ENCODE measurements at regions not wholly inside any gene's neighbourhood (a gene's known extent, or its start where the extent isn't known, plus 50 kb on each side); places are given as distances from the start of the nearest gene placed in this dataset.

DNA sequence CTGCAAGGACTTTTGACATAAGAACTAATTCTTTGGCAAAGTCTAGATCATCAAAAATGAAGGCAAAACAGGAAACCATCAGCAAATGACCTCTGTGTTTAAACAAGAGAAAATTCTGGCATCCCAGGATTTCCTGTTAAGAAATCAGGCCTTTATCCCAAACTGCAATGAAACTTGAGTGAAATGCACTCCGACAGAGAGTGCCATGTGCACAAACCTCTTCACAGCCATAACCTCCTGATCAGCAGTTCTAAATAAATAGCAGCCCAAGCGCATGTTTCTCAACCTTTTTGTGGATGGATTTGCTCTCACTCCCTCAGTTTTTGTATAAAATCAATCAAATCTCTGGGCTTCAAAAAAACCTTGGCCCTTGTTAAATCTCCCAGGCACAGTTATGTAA lies 107.7 kb upstream of the EEPD1 start:
- Histone ChIP-seq H3K27me3 (no peaks in the 10 kb centered on the region), H3K4me2 (no peak overlapping the region), H3K4me1 (peaks cover 9% of the 10 kb centered on the region), H2AFZ (replicated peaks) (no peak overlapping the region), H3K4me3 (no peak overlapping the region), H4K20me1 (ENCODE audit: low read depth) (no peaks in the 10 kb centered on the region), H3K9me3 (ENCODE audit: low read depth) (no peaks in the 10 kb centered on the region), H3K36me3 (no peaks in the 10 kb centered on the region), H3K9ac (no peak overlapping the region), H3K79me2 (ENCODE audit: low read depth) (no peaks in the 10 kb centered on the region), H3F3A (ENCODE audit: low read depth) (no peaks in the 10 kb centered on the region), H3K27ac (no peak overlapping the region)
- no peak for DNase-seq (ENCODE audit: low spot score)
- Mint-ChIP-seq H3K36me3 (no peaks in the 10 kb centered on the region), H3K27ac (no peak overlapping the region), H3K4me1 (peaks cover 15% of the 10 kb centered on the region), H3K4me3 (no peak overlapping the region), H3K27me3 (ENCODE audit: insufficient read depth, low read depth) (peaks cover 14% of the 10 kb centered on the region), H3K9me3 (no peaks in the 10 kb centered on the region)
- TF ChIP-seq, protein P1, sequence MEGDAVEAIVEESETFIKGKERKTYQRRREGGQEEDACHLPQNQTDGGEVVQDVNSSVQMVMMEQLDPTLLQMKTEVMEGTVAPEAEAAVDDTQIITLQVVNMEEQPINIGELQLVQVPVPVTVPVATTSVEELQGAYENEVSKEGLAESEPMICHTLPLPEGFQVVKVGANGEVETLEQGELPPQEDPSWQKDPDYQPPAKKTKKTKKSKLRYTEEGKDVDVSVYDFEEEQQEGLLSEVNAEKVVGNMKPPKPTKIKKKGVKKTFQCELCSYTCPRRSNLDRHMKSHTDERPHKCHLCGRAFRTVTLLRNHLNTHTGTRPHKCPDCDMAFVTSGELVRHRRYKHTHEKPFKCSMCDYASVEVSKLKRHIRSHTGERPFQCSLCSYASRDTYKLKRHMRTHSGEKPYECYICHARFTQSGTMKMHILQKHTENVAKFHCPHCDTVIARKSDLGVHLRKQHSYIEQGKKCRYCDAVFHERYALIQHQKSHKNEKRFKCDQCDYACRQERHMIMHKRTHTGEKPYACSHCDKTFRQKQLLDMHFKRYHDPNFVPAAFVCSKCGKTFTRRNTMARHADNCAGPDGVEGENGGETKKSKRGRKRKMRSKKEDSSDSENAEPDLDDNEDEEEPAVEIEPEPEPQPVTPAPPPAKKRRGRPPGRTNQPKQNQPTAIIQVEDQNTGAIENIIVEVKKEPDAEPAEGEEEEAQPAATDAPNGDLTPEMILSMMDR (IDR thresholded peaks at IDR 0.05): no peak
- TF ChIP-seq EZH2 (IDR thresholded peaks at IDR 0.05) (no peak), EZH2phosphoT487 (IDR thresholded peaks at IDR 0.05) (no peak)

DNA sequence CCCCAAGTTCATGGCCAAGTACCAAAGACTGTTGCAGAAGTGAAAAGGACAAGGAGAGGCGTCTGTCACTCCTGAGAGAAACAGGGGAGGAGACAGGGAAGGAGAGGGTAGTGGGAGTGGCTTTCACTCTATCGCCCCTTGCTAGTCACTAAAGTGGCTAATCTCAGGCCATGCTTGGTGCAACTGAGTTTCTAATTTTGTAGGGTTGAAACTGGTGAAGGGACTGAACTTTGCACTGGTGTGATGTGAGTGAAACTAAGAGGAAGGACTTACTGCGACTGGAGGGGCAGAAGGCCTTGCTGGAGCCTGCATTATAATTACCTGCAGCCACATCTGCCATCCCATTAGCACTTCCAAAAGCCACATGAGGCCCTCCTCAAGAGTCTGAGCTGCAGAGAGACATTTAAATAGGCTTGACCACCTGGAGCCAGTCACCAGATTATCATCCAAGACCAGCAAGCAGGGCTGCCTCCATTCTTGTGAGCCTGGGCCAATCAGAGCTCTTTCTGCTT lies 107.2 kb upstream of the EEPD1 start:
- peaks cover 14% of the 10 kb centered on the region for H3K27me3 Mint-ChIP-seq (ENCODE audit: insufficient read depth, low read depth)
- DNase-seq (ENCODE audit: low spot score): no peak
- no peak overlapping the region for H3K27ac ChIP-seq
- H3K9me3 ChIP-seq (ENCODE audit: low read depth): no peaks in the 10 kb centered on the region
- H3K4me1 ChIP-seq: peaks cover 9% of the 10 kb centered on the region
- no peak overlapping the region for H3K4me3 Mint-ChIP-seq
- H3K27ac Mint-ChIP-seq: no peak overlapping the region
- H3K79me2 ChIP-seq (ENCODE audit: low read depth): no peaks in the 10 kb centered on the region
- H3K4me2 ChIP-seq: no peak overlapping the region
- no peaks in the 10 kb centered on the region for H3K9me3 Mint-ChIP-seq
- no peaks in the 10 kb centered on the region for H3K27me3 ChIP-seq
- H3K4me1 Mint-ChIP-seq: peaks cover 14% of the 10 kb centered on the region
- H4K20me1 ChIP-seq (ENCODE audit: low read depth): no peaks in the 10 kb centered on the region
- no peak overlapping the region for H2AFZ ChIP-seq (replicated peaks)
- H3K4me3 ChIP-seq: no peak overlapping the region
- H3K36me3 ChIP-seq: no peaks in the 10 kb centered on the region
- no peak overlapping the region for H3K9ac ChIP-seq
- no peaks in the 10 kb centered on the region for H3K36me3 Mint-ChIP-seq
- no peak for TF ChIP-seq EZH2 (IDR thresholded peaks at IDR 0.05)
- TF ChIP-seq, protein P1 (IDR thresholded peaks at IDR 0.05): no peak
- no peak for TF ChIP-seq EZH2phosphoT487 (IDR thresholded peaks at IDR 0.05)
- no peaks in the 10 kb centered on the region for H3F3A ChIP-seq (ENCODE audit: low read depth)

GRCh38 chr7:36047091-36047658 lies 105.9 kb upstream of the EEPD1 start:
- TF ChIP-seq, protein P1 (IDR thresholded peaks at IDR 0.05): peak; percentile 19
- no peak for TF ChIP-seq EZH2phosphoT487 (IDR thresholded peaks at IDR 0.05)
- DNase-seq (ENCODE audit: low spot score): no peak
- no peak overlapping the region for H3K27ac ChIP-seq
- H3K4me3 Mint-ChIP-seq: no peak overlapping the region
- no peaks in the 10 kb centered on the region for H3K36me3 ChIP-seq
- H4K20me1 ChIP-seq (ENCODE audit: low read depth): no peaks in the 10 kb centered on the region
- no peak overlapping the region for H3K4me2 ChIP-seq
- no peaks in the 10 kb centered on the region for H3K36me3 Mint-ChIP-seq
- no peak overlapping the region for H3K9ac ChIP-seq
- H3K4me3 ChIP-seq: no peak overlapping the region
- H3F3A ChIP-seq (ENCODE audit: low read depth): no peaks in the 10 kb centered on the region
- H3K27me3 Mint-ChIP-seq (ENCODE audit: insufficient read depth, low read depth): peaks cover 13% of the 10 kb centered on the region
- H3K79me2 ChIP-seq (ENCODE audit: low read depth): no peaks in the 10 kb centered on the region
- no peaks in the 10 kb centered on the region for H3K27me3 ChIP-seq
- H3K4me1 Mint-ChIP-seq: peaks cover 14% of the 10 kb centered on the region
- H3K9me3 ChIP-seq (ENCODE audit: low read depth): no peaks in the 10 kb centered on the region
- no peak overlapping the region for H2AFZ ChIP-seq (replicated peaks)
- H3K4me1 ChIP-seq: peaks cover 9% of the 10 kb centered on the region
- H3K27ac Mint-ChIP-seq: no peak overlapping the region
- H3K9me3 Mint-ChIP-seq: peaks cover 2% of the 10 kb centered on the region

All from neural progenitor cell (in vitro differentiated cells).